GM12875 (cell line): ENCODE measurements at regions not wholly inside any gene's neighbourhood (a gene's known extent, or its start where the extent isn't known, plus 50 kb on each side); places are given as distances from the start of the nearest gene placed in this dataset.

ENCODE experiments used
- H3K4me3 ChIP-seq: one replicate; pipeline ENCODE4 v1.5.1; 2011; ENCODE audit warnings: low read depth, low read length, control low read depth
- CTCF ChIP-seq: IDR thresholded peaks from 2 replicates; pipeline ENCODE4 v1.5.1; 2011; ENCODE audit warnings: low read depth, mild to moderate bottlenecking, control low read depth, inconsistent platforms, low read length, moderate library complexity, borderline replicate concordance; ENCODE audit not compliant: insufficient read depth

- no peak for TF ChIP-seq CTCF
- H3K4me3 ChIP-seq: no peak overlapping the region
Measured at GRCh38 chr1:83689921-83690868, 308.7 kb downstream of the TTLL7 start.

DNA sequence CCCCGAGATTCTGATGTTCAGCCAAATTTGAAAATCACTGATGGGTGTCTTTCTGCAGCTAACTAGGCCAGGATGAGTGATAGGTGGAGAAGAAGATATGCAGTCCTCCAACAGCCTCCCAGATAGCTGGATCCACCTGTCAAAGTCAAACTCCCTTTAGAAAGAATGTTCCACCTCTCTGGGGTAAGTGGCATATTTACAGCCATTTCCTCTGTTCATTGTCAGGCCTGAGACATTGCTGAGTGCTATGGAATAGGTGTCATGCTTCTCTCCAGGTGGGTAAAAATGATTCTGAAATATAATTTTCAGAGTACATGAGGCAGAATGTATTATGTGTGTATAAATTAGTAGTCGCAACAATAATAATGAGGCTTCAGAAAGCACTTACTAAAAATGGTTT lies 316.8 kb downstream of the TTLL7 start:
- TF ChIP-seq CTCF: no peak
- H3K4me3 ChIP-seq: no peak overlapping the region

GRCh38 chr1:83676106-83676505 lies 322.8 kb downstream of the TTLL7 start:
- TF ChIP-seq CTCF: no peak

GRCh38 chr1:83673312-83673711 lies 325.6 kb downstream of the TTLL7 start:
- H3K4me3 ChIP-seq: no peak overlapping the region
- no peak for TF ChIP-seq CTCF

More at GRCh38 chr1:83676106-83676505, 322.8 kb downstream of the TTLL7 start:
- H3K4me3 ChIP-seq: no peak overlapping the region

DNA sequence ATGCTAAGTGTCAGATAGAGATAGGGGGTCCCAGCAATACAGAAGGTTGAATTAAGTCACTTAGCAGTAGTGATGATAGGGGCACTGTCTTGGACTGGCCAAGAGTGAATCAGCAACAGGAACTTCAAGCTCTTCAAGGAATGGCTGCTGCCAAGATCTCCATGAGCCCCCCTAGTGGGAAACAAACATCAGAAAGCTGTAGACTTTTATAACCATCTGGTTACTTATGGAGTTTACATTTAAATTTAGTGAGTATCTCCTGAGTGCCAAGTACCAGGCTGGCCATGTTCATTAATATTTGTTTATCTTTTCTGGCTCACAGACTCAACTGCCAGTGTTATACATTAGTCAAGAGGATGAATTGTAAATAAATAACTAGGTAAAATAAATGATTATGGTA lies 327.3 kb downstream of the TTLL7 start:
- no peak overlapping the region for H3K4me3 ChIP-seq
- no peak for TF ChIP-seq CTCF

- no peak overlapping the region for H3K4me3 ChIP-seq
- TF ChIP-seq CTCF: no peak
Measured at GRCh38 chr1:83670909-83671565, 327.9 kb downstream of the TTLL7 start.
